Endothelial cell of umbilical vein (primary cell): ENCODE measurements at regions not wholly inside any gene's neighbourhood (a gene's known extent, or its start where the extent isn't known, plus 50 kb on each side); places are given as distances from the start of the nearest gene placed in this dataset.

ENCODE experiments used
- BruUV-seq: library from RNA; stranded (reverse); fragments of 400-500 nt; replicated peaks from 2 replicates; lab custom pipeline; 2021; lab: Mats Ljungman, UMichigan
- CTCF ChIA-PET: fragments of 300-600, 350-600 bp; sonication (Branson Sonifier 250); formaldehyde crosslinking; loops from one replicate; lab custom pipeline; 2021; ENCODE audit warnings: antibody characterized with exemption, inconsistent platforms; lab: Charles Lee
- POLR2A ChIA-PET: fragments of 300-600, 350-600 bp; sonication (Branson Sonifier 250); formaldehyde crosslinking; loops from one replicate; lab custom pipeline; 2021; ENCODE audit warnings: antibody characterized with exemption, inconsistent platforms; lab: Charles Lee
- DNase-seq: peaks from one replicate; pipeline ENCODE4 v3.0.0-alpha.2; 2011; ENCODE audit warnings: low read depth, low spot score
- FAIRE-seq: peaks from 2 replicates; lab custom pipeline; 2011; peaks lifted over from hg19 to GRCh38; lab: Jason Lieb, UNC
- H2AFZ ChIP-seq: 2 replicates; pipeline ENCODE4 v1.6.0; 2012; ENCODE audit warnings: low read depth, low read length, control low read depth, inconsistent platforms
- H3K27ac ChIP-seq: 2 replicates; pipeline ENCODE4 v1.5.1; 2011; ENCODE audit warnings: low read depth, mild to moderate bottlenecking, control low read depth, low read length, moderate library complexity; ENCODE audit not compliant: insufficient read depth
- H3K27me3 ChIP-seq, 2 experiments: 2 replicates each; pipeline versions ENCODE4 v1.6.0 to v1.6.1; 2011; ENCODE audit warnings: low read length in 2 of 2, mixed read lengths in 1 of 2; ENCODE audit not compliant: control insufficient read depth in 2 of 2, insufficient read depth in 2 of 2
- H3K36me3 ChIP-seq, 2 experiments: 2 replicates in 1 of 2; 3 replicates in 1 of 2; pipeline ENCODE4 v1.5.1; 2011; ENCODE audit warnings: low read length in 2 of 2, mild to moderate bottlenecking in 1 of 2, moderate library complexity in 1 of 2; ENCODE audit not compliant: control insufficient read depth in 2 of 2, insufficient read depth in 2 of 2; ENCODE audit errors: extremely low read depth in 1 of 2
- H3K4me1 ChIP-seq: 3 replicates; pipeline ENCODE4 v1.5.1; 2011; ENCODE audit warnings: mild to moderate bottlenecking, low read length; ENCODE audit not compliant: control insufficient read depth, insufficient read depth; ENCODE audit errors: extremely low read depth
- H3K4me2 ChIP-seq: 2 replicates; pipeline ENCODE4 v1.6.1; 2011; ENCODE audit warnings: low read length, control low read depth, mixed read lengths; ENCODE audit not compliant: insufficient read depth
- H3K4me3 ChIP-seq, 3 experiments: fragments of 200-600 bp in 1 of 3; sonication (generic), shearing (Covaris generic) in 1 of 3; replicated peaks in 1 of 3; 2 replicates each; pipeline ENCODE4 v1.5.1; 2011 to 2016; ENCODE audit warnings: control low read depth in 3 of 3, low read length in 3 of 3, mild to moderate bottlenecking in 2 of 3, inconsistent platforms in 1 of 3, low read depth in 1 of 3, moderate library complexity in 1 of 3; ENCODE audit not compliant: insufficient read depth in 1 of 3
- H3K79me2 ChIP-seq: 2 replicates; pipeline ENCODE4 v1.6.0; 2012; ENCODE audit warnings: low read length, inconsistent platforms; ENCODE audit not compliant: control insufficient read depth, insufficient read depth
- H3K9ac ChIP-seq: replicated peaks from 2 replicates; pipeline ENCODE3; 2011; ENCODE audit warnings: low read length, control low read depth; ENCODE audit not compliant: insufficient read depth; ENCODE audit errors: extremely low read depth
- H3K9me1 ChIP-seq: replicated peaks from 3 replicates; pipeline ENCODE4 v1.6.0; 2011; ENCODE audit warnings: mild to moderate bottlenecking, low read length; ENCODE audit not compliant: control insufficient read depth, insufficient read depth; ENCODE audit errors: extremely low read depth
- H3K9me3 ChIP-seq: replicated peaks from 2 replicates; pipeline ENCODE4 v1.5.1; 2012; ENCODE audit warnings: low read length, inconsistent platforms; ENCODE audit not compliant: control insufficient read depth, insufficient read depth
- H4K20me1 ChIP-seq: replicated peaks from 2 replicates; pipeline ENCODE3; 2011; ENCODE audit warnings: mild to moderate bottlenecking, low read length; ENCODE audit not compliant: control insufficient read depth, insufficient read depth; ENCODE audit errors: extremely low read depth
- EZH2 ChIP-seq: IDR thresholded peaks from 2 replicates; pipeline ENCODE4 v1.6.1; 2012; ENCODE audit warnings: borderline replicate concordance, low read depth, mild to moderate bottlenecking, moderate library complexity, low read length, inconsistent platforms; ENCODE audit not compliant: severe bottlenecking
- FOS ChIP-seq: IDR thresholded peaks from 2 replicates; pipeline ENCODE4 v1.6.1; 2011; ENCODE audit warnings: mild to moderate bottlenecking, low read length, moderate library complexity, borderline replicate concordance; ENCODE audit not compliant: insufficient read depth
- GATA2 ChIP-seq: IDR thresholded peaks from 2 replicates; pipeline ENCODE4 v1.7.0; 2011; ENCODE audit warnings: low read depth, mild to moderate bottlenecking, moderate library complexity, mixed read lengths, low read length; ENCODE audit not compliant: insufficient read length, insufficient read depth
- JUN ChIP-seq: IDR thresholded peaks from 2 replicates; pipeline ENCODE4 v1.6.1; 2011; ENCODE audit warnings: borderline replicate concordance, low read depth; ENCODE audit not compliant: insufficient read length, insufficient read depth
- MYC ChIP-seq: IDR thresholded peaks from one replicate; pipeline ENCODE4 v1.6.1; 2011; ENCODE audit warnings: mild to moderate bottlenecking, low read depth, low read length
- POLR2A ChIP-seq: IDR thresholded peaks from 2 replicates; pipeline ENCODE4 v1.6.1; 2012; ENCODE audit warnings: low read depth, mild to moderate bottlenecking, control low read depth, low read length
- POLR2AphosphoS5 ChIP-seq: IDR thresholded peaks from 2 replicates; pipeline ENCODE4 v1.6.1; 2012; ENCODE audit warnings: low read depth, mild to moderate bottlenecking, control low read depth, low read length, moderate library complexity; ENCODE audit not compliant: insufficient read depth
- dilution Hi-C: fragments of 300-500 bp; cut with MboI; formaldehyde crosslinking; loops from one replicate; pipeline ENCODE4 v1.15.0; 2019; ENCODE audit warnings: low sequenced_read_pairs; ENCODE audit not compliant: extremely low pct_ligation_motif_present
- intact Hi-C: fragments of 100-400 bp; cut with micrococcal nuclease; formaldehyde crosslinking; loops from one replicate; pipeline ENCODE4 v1.10.0; 2022
- TF ChIP-seq, protein P1 (sequence below), 2 donors: IDR thresholded peaks; 1 replicate in 1 of 2; 2 replicates in 1 of 2; pipeline ENCODE4 v1.5.1; 2011; ENCODE audit warnings: low read length in 2 of 2, mild to moderate bottlenecking in 2 of 2, moderate library complexity in 2 of 2, control low read depth in 1 of 2, inconsistent platforms in 1 of 2, low read depth in 1 of 2; ENCODE audit not compliant: insufficient read depth in 1 of 2; ENCODE audit errors: extremely low read depth in 1 of 2
- TF ChIP-seq, protein P2 (sequence below): IDR thresholded peaks from 2 replicates; pipeline ENCODE4 v1.6.1; 2011; ENCODE audit not compliant: insufficient read depth, insufficient read length

DNA sequence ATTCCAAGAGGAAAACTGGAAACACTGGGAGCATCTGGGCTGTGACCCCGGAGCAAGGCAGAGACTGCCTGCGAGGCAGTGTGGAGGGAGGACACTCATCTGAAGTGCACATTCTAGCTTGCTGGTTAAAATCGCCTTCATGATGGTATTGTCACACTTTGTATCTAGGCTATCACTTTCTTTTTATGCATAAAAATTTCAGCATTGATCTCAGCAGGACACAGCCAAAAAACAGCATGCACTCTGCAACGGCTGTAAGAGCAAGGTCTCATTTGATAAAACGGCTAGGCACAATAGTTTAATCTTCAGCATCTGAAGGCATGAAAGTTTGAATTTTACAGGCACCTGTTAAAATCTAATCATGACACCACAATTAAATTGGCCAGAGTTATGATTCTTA is 110.8 kb upstream of the IRX1 start:
- no peak overlapping the region for H3K27ac ChIP-seq
- H3K4me1 ChIP-seq = no peaks in the 10 kb centered on the region
- no peak overlapping the region for H2AFZ ChIP-seq
- TF ChIP-seq FOS (no peak), JUN (no peak), MYC (no peak), POLR2AphosphoS5 (no peak)
- TF ChIP-seq, protein P1, sequence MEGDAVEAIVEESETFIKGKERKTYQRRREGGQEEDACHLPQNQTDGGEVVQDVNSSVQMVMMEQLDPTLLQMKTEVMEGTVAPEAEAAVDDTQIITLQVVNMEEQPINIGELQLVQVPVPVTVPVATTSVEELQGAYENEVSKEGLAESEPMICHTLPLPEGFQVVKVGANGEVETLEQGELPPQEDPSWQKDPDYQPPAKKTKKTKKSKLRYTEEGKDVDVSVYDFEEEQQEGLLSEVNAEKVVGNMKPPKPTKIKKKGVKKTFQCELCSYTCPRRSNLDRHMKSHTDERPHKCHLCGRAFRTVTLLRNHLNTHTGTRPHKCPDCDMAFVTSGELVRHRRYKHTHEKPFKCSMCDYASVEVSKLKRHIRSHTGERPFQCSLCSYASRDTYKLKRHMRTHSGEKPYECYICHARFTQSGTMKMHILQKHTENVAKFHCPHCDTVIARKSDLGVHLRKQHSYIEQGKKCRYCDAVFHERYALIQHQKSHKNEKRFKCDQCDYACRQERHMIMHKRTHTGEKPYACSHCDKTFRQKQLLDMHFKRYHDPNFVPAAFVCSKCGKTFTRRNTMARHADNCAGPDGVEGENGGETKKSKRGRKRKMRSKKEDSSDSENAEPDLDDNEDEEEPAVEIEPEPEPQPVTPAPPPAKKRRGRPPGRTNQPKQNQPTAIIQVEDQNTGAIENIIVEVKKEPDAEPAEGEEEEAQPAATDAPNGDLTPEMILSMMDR (IDR thresholded peaks at IDR 0.05; ENCODE audit: extremely low read depth in 1 of 2, insufficient read depth in 1 of 2, low read depth in 1 of 2, low read length in 2 of 2) = no peak
- TF ChIP-seq, protein P2, sequence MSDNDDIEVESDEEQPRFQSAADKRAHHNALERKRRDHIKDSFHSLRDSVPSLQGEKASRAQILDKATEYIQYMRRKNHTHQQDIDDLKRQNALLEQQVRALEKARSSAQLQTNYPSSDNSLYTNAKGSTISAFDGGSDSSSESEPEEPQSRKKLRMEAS = no peak
- POLR2A ChIA-PET = no interaction called here
- no peaks in the 10 kb centered on the region for H3K79me2 ChIP-seq
- no peaks in the 10 kb centered on the region for H3K27me3 ChIP-seq
- no peaks in the 10 kb centered on the region for H3K36me3 ChIP-seq
- H3K9ac ChIP-seq = no peak overlapping the region
- DNase-seq = no peak
- H4K20me1 ChIP-seq = no peaks in the 10 kb centered on the region
- no peak overlapping the region for H3K4me3 ChIP-seq
- H3K9me3 ChIP-seq = peaks cover 12% of the 10 kb centered on the region
- no peak overlapping the region for H3K4me2 ChIP-seq
- BruUV-seq = no TSS peak
- no peak for FAIRE-seq
- intact Hi-C loops = no loop called here
- CTCF ChIA-PET = no interaction called here
- dilution Hi-C loops = no loop called here
- H3K9me1 ChIP-seq = no peaks in the 10 kb centered on the region

DNA sequence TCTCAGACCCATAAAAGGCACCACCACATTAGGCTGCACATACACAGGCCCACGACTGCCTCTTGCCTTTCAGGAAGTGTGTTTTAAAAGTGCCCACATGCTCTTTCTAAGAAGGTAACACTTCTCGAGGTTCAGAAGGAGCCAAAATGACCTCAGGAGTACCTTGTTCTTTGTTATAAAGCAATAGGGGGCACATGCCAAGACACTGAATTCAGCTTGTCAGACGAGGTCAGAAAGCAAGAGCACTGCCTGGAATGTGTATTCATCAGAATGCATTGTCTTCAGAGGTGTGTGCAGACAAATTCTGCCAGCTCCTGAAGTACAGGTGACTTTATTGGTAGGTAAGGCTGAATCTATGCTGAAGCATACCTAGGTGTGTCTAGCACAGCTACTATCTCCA is 114.5 kb upstream of the IRX1 start:
- Histone ChIP-seq H3K4me2 (no peak overlapping the region), H3K9me3 (peaks cover 9% of the 10 kb centered on the region), H3K4me3 (no peak overlapping the region), H4K20me1 (no peaks in the 10 kb centered on the region), H3K79me2 (no peaks in the 10 kb centered on the region), H3K27ac (no peak overlapping the region), H3K4me1 (no peaks in the 10 kb centered on the region), H3K9ac (no peak overlapping the region), H3K9me1 (no peaks in the 10 kb centered on the region), H2AFZ (no peak overlapping the region), H3K27me3 (no peaks in the 10 kb centered on the region), H3K36me3 (no peaks in the 10 kb centered on the region)
- BruUV-seq = no TSS peak
- POLR2A ChIA-PET = no interaction called here
- no peak for FAIRE-seq
- TF ChIP-seq, protein P2 = no peak
- TF ChIP-seq EZH2 (no peak), FOS (no peak), JUN (no peak), POLR2A (no peak), POLR2AphosphoS5 (no peak), GATA2 (no peak), MYC (no peak)
- CTCF ChIA-PET = no interaction called here
- intact Hi-C loops = no loop called here
- no peak for DNase-seq
- dilution Hi-C loops = no loop called here
